H9 (cell line): ENCODE measurements at regions not wholly inside any gene's neighbourhood (a gene's known extent, or its start where the extent isn't known, plus 50 kb on each side); places are given as distances from the start of the nearest gene placed in this dataset.

Experiments used
- DNase-seq: peaks from one replicate; pipeline ENCODE4 v3.0.0-alpha.2; 2017
- H2AFZ ChIP-seq: one replicate; pipeline ENCODE4 v1.6.1; 2013; ENCODE audit warnings: mild to moderate bottlenecking, low read length, control low read depth, moderate library complexity
- H2AK5ac ChIP-seq: 2 replicates; pipeline ENCODE4 v1.6.1; 2013; ENCODE audit warnings: low read length, control low read depth, mixed read lengths; ENCODE audit not compliant: insufficient read length
- H2BK120ac ChIP-seq: one replicate; pipeline ENCODE4 v1.6.1; 2013; ENCODE audit warnings: low read depth, mild to moderate bottlenecking, low read length, control low read depth, inconsistent platforms; ENCODE audit not compliant: poor library complexity, severe bottlenecking
- H2BK12ac ChIP-seq: 2 replicates; pipeline ENCODE4 v1.6.1; 2013; ENCODE audit warnings: low read length, control low read depth, mixed read lengths, low read depth; ENCODE audit not compliant: insufficient read length
- H2BK15ac ChIP-seq: 2 replicates; pipeline ENCODE4 v1.6.1; 2013; ENCODE audit warnings: low read depth, low read length, control low read depth
- H2BK20ac ChIP-seq: one replicate; pipeline ENCODE4 v1.6.1; 2013; ENCODE audit warnings: low read depth, mild to moderate bottlenecking, low read length, control low read depth, inconsistent platforms; ENCODE audit not compliant: poor library complexity, severe bottlenecking
- H2BK5ac ChIP-seq: 2 replicates; pipeline ENCODE4 v1.6.1; 2013; ENCODE audit warnings: low read length, control low read depth, mixed read lengths; ENCODE audit not compliant: insufficient read length
- H3K14ac ChIP-seq: 2 replicates; pipeline ENCODE4 v1.6.1; 2013; ENCODE audit warnings: low read length, control low read depth; ENCODE audit not compliant: insufficient read depth
- H3K18ac ChIP-seq: 2 replicates; pipeline ENCODE4 v1.6.1; 2013; ENCODE audit warnings: low read depth, mild to moderate bottlenecking, mixed read lengths, low read length, control low read depth; ENCODE audit not compliant: insufficient read length
- H3K23ac ChIP-seq: 2 replicates; pipeline ENCODE4 v1.6.1; 2013; ENCODE audit warnings: low read length, control low read depth, mixed read lengths, low read depth; ENCODE audit not compliant: insufficient read length
- H3K23me2 ChIP-seq: 2 replicates; pipeline ENCODE4 v1.6.1; 2013; ENCODE audit warnings: low read depth, mild to moderate bottlenecking, mixed read lengths, low read length, control low read depth; ENCODE audit not compliant: insufficient read length, poor library complexity, severe bottlenecking
- H3K27ac ChIP-seq: 2 replicates; pipeline ENCODE4 v1.5.1; 2013; ENCODE audit warnings: low read length, control low read depth, mixed read lengths, low read depth; ENCODE audit not compliant: insufficient read length
- H3K27me3 ChIP-seq: 2 replicates; pipeline ENCODE4 v1.6.1; 2013; ENCODE audit warnings: low read length, control low read depth, inconsistent platforms; ENCODE audit not compliant: insufficient read depth
- H3K4ac ChIP-seq: 2 replicates; pipeline ENCODE4 v1.6.1; 2013; ENCODE audit warnings: low read depth, mild to moderate bottlenecking, control low read depth, inconsistent platforms, low read length, moderate library complexity
- H3K4me1 ChIP-seq: 2 replicates; pipeline ENCODE4 v1.6.1; 2013; ENCODE audit warnings: low read length, control low read depth, inconsistent platforms; ENCODE audit not compliant: insufficient read depth
- H3K4me2 ChIP-seq: 2 replicates; pipeline ENCODE4 v1.6.1; 2013; ENCODE audit warnings: low read length, control low read depth, mixed read lengths; ENCODE audit not compliant: insufficient read length, insufficient read depth
- H3K56ac ChIP-seq: 2 replicates; pipeline ENCODE4 v1.6.1; 2013; ENCODE audit warnings: low read depth, mild to moderate bottlenecking, mixed read lengths, low read length, control low read depth; ENCODE audit not compliant: insufficient read length
- H3K79me1 ChIP-seq: 2 replicates; pipeline ENCODE4 v1.6.1; 2013; ENCODE audit warnings: low read depth, mild to moderate bottlenecking, moderate library complexity, low read length, control low read depth, inconsistent platforms; ENCODE audit not compliant: insufficient read depth, poor library complexity, severe bottlenecking
- H3K79me2 ChIP-seq: 2 replicates; pipeline ENCODE4 v1.6.1; 2013; ENCODE audit warnings: low read length, control low read depth, inconsistent platforms; ENCODE audit not compliant: insufficient read depth
- H3K9ac ChIP-seq: 2 replicates; pipeline ENCODE4 v1.6.1; 2013; ENCODE audit warnings: low read length, control low read depth, mixed read lengths; ENCODE audit not compliant: insufficient read length; ENCODE audit errors: extremely low read depth
- H3K9me3 ChIP-seq: one replicate; pipeline ENCODE4 v1.6.1; 2013; ENCODE audit warnings: low read depth, low read length, inconsistent platforms; ENCODE audit not compliant: control insufficient read depth
- H3T11ph ChIP-seq: one replicate; pipeline ENCODE4 v1.6.1; 2013; ENCODE audit warnings: mild to moderate bottlenecking, low read length, control low read depth, inconsistent platforms
- H4K20me1 ChIP-seq: one replicate; pipeline ENCODE4 v1.6.1; 2013; ENCODE audit not compliant: control insufficient read depth, insufficient read length, insufficient read depth
- H4K5ac ChIP-seq: 2 replicates; pipeline ENCODE4 v1.6.1; 2013; ENCODE audit warnings: low read depth, mild to moderate bottlenecking, mixed read lengths, low read length, control low read depth; ENCODE audit not compliant: insufficient read length
- H4K8ac ChIP-seq: replicated peaks from 2 replicates; pipeline ENCODE4 v1.6.1; 2013; ENCODE audit warnings: low read length, control low read depth, mixed read lengths, low read depth; ENCODE audit not compliant: insufficient read length
- H4K91ac ChIP-seq: 2 replicates; pipeline ENCODE4 v1.6.1; 2013; ENCODE audit warnings: low read depth, mild to moderate bottlenecking, moderate library complexity, mixed read lengths, low read length, control low read depth; ENCODE audit not compliant: insufficient read length
- H3K27ac Mint-ChIP-seq, 3 experiments: 2 replicates in 2 of 3; 3 replicates in 1 of 3; pipeline ENCODE4 v1.8.0; 2020 to 2021; ENCODE audit warnings: mixed read lengths in 3 of 3, mild to moderate bottlenecking in 1 of 3, moderate library complexity in 1 of 3
- H3K27me3 Mint-ChIP-seq: 2 replicates; pipeline ENCODE4 v1.8.0; 2021; ENCODE audit warnings: low read depth, mild to moderate bottlenecking, moderate library complexity, mixed read lengths
- H3K36me3 Mint-ChIP-seq, 3 experiments: 2 replicates in 2 of 3; 3 replicates in 1 of 3; pipeline ENCODE4 v1.8.0; 2020 to 2021; ENCODE audit warnings: low read depth in 3 of 3, mixed read lengths in 3 of 3; ENCODE audit not compliant: insufficient read depth in 1 of 3
- H3K4me1 Mint-ChIP-seq, 2 experiments: 2 replicates each; pipeline ENCODE4 v1.8.0; 2020; ENCODE audit warnings: mixed read lengths in 2 of 2
- H3K4me3 Mint-ChIP-seq, 2 experiments: 2 replicates in 1 of 2; 3 replicates in 1 of 2; pipeline ENCODE4 v1.8.0; 2020 to 2021; ENCODE audit warnings: mild to moderate bottlenecking in 2 of 2, mixed read lengths in 2 of 2, moderate library complexity in 1 of 2
- H3K9me3 Mint-ChIP-seq, 2 experiments: 2 replicates in 1 of 2; 3 replicates in 1 of 2; pipeline ENCODE4 v1.8.0; 2020; ENCODE audit warnings: mild to moderate bottlenecking in 2 of 2, mixed read lengths in 2 of 2, moderate library complexity in 1 of 2
- WGBS: extraction: QIAGEN DNeasy Blood & Tissue Kit; methylation state at CpG from one replicate; pipeline ENCODE4 v1.1.7; 2013; ENCODE audit warnings: missing lambda C conversion rate, low lambda C conversion rate, mixed read lengths; ENCODE audit not compliant: insufficient read length; ENCODE audit errors: extremely low coverage; 5-methylcytosine and 5-hydroxymethylcytosine counted together
- TF ChIP-seq, protein P1 (sequence below): fragments of 200-600 bp; sonication (generic); conservative IDR thresholded peaks from 3 replicates; pipeline ENCODE4 v1.8.0; 2021; ENCODE audit warnings: antibody characterized with exemption, mild to moderate bottlenecking

DNA sequence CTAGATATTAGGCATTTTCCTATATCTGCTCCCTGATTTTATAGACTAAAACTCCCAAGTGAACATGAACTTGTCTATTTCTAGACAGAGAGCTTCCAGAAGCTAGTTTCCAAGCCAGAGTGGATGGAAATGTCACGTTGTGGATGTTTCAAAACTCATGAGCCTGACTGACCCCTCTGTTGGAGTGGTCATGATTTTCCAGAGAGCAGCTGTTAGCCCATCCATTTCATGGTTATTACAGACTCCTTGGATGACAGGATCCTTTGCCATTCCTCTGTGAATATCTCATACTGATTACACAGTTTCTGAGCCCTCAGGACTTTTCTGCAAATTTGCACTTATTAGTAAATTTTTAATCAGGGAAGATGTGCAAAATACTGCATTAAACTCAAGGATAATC, 76.8 kb upstream of the ATF3 start:
- H2BK20ac ChIP-seq, result no peak overlapping the region
- H2BK15ac ChIP-seq, result no peak overlapping the region
- TF ChIP-seq, protein P1, sequence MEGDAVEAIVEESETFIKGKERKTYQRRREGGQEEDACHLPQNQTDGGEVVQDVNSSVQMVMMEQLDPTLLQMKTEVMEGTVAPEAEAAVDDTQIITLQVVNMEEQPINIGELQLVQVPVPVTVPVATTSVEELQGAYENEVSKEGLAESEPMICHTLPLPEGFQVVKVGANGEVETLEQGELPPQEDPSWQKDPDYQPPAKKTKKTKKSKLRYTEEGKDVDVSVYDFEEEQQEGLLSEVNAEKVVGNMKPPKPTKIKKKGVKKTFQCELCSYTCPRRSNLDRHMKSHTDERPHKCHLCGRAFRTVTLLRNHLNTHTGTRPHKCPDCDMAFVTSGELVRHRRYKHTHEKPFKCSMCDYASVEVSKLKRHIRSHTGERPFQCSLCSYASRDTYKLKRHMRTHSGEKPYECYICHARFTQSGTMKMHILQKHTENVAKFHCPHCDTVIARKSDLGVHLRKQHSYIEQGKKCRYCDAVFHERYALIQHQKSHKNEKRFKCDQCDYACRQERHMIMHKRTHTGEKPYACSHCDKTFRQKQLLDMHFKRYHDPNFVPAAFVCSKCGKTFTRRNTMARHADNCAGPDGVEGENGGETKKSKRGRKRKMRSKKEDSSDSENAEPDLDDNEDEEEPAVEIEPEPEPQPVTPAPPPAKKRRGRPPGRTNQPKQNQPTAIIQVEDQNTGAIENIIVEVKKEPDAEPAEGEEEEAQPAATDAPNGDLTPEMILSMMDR, result no peak
- no peaks in the 10 kb centered on the region for H3K27me3 ChIP-seq
- no peak overlapping the region for H3K9ac ChIP-seq
- H3K23ac ChIP-seq, result no peak overlapping the region
- H2AK5ac ChIP-seq, result no peak overlapping the region
- no peak overlapping the region for H2AFZ ChIP-seq
- Mint-ChIP-seq H3K9me3 (no peaks in the 10 kb centered on the region), H3K27me3 (peaks cover 7% of the 10 kb centered on the region), H3K4me3 (no peak overlapping the region), H3K4me1 (no peaks in the 10 kb centered on the region; a peak in 1 of 4 replicates), H3K36me3 (no peaks in the 10 kb centered on the region), H3K27ac (no peak overlapping the region)
- no peak overlapping the region for H2BK120ac ChIP-seq
- no peaks in the 10 kb centered on the region for H3K23me2 ChIP-seq
- no peak overlapping the region for H4K5ac ChIP-seq
- H2BK12ac ChIP-seq, result no peak overlapping the region
- H4K91ac ChIP-seq, result no peak overlapping the region
- no peak overlapping the region for H2BK5ac ChIP-seq
- no peak overlapping the region for H3K56ac ChIP-seq
- H3K9me3 ChIP-seq, result no peaks in the 10 kb centered on the region
- H4K8ac ChIP-seq, result no peak overlapping the region
- no peaks in the 10 kb centered on the region for H3K79me1 ChIP-seq
- H3K4me2 ChIP-seq, result no peak overlapping the region
- no peak overlapping the region for H3K18ac ChIP-seq
- H3K4me1 ChIP-seq, result no peaks in the 10 kb centered on the region
- H3K14ac ChIP-seq, result no peak overlapping the region
- H3K27ac ChIP-seq, result no peak overlapping the region
- no peak overlapping the region for H3T11ph ChIP-seq
- DNase-seq, result no peak
- WGBS, result no CpG with 5 or more reads among the region's 1 CpG
- no peaks in the 10 kb centered on the region for H4K20me1 ChIP-seq
- no peaks in the 10 kb centered on the region for H3K79me2 ChIP-seq
- no peak overlapping the region for H3K4ac ChIP-seq
